HG03571 (cell line): ENCODE measurements at regions not wholly inside any gene's neighbourhood (a gene's known extent, or its start where the extent isn't known, plus 50 kb on each side); places are given as distances from the start of the nearest gene placed in this dataset.
"Not testable (repeated sequence)": the region's sequence is repeated elsewhere in the genome, so short reads cannot be mapped to it uniquely, and the experiment has no call there.

Experiments used
- ATAC-seq: cut with Tn5 transposase; IDR thresholded peaks from one replicate; pipeline ENCODE4 v1.9.1; 2021; ENCODE audit not compliant: unreplicated experiment

DNA sequence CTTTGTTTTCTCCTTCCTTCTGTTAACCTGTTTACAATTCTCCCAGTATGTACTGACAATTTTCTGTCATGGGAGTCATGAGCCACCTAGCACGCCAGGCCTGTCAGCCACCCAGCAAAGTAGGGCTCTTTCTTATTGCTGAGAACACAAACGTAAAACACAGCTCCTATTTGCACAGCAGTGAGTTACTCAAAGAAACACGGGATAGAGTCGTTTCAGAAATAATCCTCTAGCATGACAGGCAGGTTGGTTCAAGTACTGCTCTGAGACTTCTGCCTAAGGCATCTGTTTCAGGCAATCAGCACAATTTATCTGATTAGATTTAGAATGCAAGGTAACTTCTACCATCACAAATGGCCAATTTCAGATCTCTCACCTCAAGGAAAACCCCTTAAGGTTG, 88.8 kb downstream of the CD24 start:
- ATAC-seq, result no peak

DNA sequence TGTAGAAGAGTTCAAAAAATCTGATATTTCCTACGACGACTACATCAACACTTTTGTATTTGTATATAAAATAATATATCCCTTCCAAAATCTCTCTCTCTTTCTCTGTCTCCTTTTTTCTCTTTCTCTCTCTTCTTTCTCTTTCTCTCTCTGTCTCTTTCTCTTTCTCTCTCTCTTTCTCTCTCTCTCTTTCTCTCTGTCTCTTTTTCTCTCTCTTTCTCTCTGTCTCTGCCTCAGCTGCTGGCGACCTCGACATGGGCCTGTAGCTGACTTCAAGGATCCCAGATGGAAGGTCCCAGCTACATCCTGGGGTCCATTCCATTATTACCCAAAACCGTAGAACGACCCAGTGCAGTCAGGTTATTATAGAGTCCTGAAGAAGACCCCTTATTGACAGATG, 90.0 kb downstream of the CD24 start:
- ATAC-seq, result no peak

DNA sequence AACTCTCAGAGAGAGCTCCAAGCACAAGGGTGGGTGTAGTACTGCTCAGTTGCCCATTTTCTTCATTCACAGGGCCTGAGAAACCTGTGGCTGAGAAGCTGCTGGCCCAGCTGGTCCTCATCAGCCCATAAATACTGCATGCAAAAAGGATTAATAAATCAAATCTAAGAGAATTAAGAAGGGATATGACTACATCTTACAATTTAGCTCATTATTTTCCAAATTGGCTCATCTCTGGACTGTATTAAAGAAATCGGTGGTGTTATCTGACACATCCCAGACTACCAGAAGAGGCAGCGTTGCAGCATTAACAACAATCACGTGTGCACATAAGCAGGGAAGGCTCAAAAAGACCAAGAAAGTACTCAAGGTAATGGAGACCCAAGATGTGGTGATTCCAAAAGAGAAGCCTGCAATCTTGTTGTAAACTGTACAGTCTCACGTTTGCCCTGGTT, 90.7 kb downstream of the CD24 start:
- no peak for ATAC-seq

DNA sequence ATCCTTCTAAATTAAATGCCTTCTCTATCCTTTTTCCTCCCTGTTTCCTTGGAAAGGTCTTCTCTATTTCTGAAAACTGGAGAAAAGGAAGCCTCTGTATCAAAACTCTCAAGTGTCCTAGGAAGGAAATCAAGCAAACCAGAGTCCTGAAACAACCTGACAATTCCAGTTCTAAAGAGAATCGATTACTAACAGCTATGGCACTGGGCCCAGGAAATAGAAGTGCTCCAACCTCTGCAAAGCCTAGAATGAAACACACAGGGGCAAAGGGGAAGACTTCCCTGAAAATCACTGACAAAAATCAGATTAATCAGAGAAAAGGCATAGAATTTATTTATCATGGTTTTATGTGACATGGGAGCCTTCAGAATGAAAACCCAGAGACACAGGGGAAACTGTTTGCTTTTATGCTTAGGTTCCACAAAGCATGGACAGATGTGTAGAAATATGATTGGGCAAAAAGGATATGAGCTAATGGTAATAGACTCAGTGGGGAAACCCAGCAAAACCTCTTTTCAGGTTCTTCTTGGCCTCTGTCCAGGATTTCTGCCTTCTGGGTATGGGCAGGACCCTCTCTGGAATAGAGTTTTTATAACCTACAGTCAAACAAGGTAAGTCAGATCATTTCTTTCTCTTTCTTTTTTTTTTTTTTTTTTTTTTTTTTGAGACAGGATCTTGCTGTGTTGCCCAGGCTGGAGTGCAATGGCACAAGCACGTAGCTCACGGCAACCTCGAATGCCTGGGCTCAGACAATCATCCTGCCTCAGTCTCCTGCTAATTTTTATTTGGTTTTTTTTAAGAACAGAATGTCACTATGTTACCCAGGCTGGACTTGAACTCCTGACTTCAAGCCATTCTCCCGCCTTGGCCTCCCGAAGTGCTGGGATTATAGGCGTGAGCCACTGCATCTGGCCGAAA, 91.7 kb downstream of the CD24 start:
- no peak for ATAC-seq

DNA sequence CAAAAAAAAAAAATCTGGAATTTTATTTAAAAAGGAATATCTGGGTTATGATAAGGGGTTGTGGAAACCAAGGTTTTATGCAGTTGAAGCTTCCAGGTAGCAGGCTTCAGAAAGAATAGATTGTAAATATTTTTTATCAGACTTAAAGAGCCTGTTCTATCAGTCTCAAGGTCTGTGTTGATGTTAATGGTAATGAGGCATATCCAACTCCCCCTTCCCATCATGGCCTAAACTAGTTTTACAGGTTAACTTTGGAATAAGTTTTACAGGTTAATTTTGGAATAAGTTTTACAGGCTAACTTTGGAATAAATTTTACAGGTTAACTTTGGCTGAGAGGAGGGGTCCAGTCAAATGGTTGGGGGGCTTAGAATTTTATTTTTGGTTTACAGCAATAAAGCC, 92.4 kb downstream of the CD24 start:
- ATAC-seq, result no peak

DNA sequence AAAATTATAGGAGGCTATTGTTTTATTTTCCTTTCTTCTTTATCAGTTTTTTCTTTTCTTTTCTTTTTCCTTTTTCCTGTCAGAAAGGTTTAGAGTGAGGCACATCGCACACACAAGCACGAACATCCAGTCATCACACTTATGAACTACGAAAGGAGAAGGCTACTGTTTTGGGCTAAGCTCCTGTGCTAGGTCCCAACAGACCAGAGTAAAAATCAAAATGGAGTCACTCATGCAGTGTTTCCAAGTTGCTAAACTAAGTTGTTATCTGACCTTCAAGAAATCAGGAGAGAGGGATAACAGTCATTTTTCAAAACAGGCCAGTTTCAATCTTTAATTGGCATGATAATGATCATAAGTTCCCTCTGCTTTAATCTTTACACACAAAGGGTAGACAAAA, 93.6 kb downstream of the CD24 start:
- ATAC-seq, result no peak

DNA sequence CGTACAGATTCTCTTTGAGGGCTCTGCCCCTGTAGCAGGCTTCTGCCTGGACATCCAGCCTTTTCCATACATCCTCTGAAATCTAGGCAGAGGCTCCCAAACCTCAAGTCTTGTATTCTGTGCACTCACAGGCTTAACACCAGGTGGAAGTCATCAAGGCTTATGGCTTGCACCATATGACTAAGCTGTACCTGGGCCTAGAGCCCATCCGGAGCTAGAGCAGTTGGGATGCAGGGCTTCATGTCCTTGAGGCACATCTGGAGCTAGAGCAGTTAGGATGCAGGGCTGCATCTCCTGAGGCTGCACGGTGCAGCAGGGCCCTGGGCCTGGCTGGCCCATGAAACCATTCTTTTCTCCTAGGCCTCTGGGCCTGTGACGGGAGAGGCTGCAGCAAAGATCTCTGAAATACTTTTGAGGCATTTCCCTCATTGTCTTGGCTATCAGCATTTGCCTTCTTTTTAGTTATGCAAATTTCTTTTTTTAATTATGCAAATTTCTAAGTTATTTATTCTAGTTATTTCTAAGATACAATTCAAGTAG, 98.7 kb downstream of the CD24 start:
- ATAC-seq, result no peak

GRCh38 chr6:106874481-106874880, 100.0 kb downstream of the CD24 start:
- ATAC-seq, result no peak

- no peak for ATAC-seq
Observed at GRCh38 chr6:106872049-106872448, 102.5 kb downstream of the CD24 start.

DNA sequence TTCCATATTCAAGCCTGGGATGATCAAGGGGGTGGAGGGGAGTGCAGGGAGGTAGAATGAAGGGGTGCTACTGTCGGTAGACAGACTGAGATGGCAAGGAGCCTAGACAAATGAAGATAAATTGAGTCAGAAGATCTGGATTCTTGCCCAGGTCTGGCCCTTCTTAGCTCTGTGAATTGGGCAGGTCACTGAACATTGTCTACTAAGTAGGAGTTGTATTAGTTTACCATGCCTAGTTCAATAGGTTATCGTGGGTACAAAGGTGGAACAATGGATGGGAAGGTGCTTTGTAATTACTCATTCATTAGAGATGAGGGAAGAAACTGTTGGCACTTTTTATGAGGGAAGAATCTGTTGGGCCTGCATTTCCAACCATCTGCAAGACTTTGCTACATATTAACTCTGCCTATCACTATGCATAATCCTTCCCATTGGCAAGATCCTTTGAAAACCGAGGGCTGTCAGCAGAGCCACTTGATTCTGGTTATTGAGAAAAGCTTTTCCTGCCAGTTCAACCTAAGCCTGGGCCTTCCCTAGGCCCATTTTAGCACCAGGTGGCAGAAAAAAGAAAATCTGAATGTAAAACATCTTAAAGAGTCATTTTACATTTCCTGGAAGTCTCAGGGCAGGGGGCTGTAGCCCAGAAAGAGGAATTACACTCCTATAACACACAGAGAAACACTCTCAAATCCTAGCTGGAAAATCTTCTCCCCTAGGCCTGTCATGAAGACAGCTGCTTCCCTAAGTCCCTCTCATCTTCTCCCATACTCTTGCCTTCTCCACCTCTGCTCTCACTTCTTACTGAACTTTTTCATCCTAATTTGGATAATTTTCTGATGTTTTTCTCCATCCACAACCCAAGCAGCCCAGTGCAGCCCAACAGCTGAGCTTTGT, 103.5 kb downstream of the CD24 start:
- no peak for ATAC-seq

DNA sequence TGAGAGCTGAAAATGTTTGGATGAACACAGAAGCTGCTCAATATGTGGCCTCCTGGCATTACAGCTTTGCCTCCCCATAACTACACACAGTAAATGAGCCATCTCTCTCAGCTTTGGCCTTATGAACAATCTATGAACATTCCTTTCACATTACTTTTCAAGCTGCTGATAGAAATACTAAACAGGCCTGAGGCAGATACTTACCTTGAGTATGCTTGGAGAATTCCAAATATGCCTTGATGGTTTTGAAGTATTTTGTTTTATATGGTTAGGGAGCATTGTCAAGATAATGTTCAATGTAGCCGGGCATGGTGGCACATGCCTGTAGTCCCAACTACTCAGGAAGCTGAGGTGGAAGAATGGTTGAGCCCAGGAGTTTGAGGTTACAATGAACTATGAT, 104.5 kb downstream of the CD24 start:
- ATAC-seq, result no peak

GRCh38 chr6:106869203-106869602, 105.3 kb downstream of the CD24 start:
- ATAC-seq, result no peak

DNA sequence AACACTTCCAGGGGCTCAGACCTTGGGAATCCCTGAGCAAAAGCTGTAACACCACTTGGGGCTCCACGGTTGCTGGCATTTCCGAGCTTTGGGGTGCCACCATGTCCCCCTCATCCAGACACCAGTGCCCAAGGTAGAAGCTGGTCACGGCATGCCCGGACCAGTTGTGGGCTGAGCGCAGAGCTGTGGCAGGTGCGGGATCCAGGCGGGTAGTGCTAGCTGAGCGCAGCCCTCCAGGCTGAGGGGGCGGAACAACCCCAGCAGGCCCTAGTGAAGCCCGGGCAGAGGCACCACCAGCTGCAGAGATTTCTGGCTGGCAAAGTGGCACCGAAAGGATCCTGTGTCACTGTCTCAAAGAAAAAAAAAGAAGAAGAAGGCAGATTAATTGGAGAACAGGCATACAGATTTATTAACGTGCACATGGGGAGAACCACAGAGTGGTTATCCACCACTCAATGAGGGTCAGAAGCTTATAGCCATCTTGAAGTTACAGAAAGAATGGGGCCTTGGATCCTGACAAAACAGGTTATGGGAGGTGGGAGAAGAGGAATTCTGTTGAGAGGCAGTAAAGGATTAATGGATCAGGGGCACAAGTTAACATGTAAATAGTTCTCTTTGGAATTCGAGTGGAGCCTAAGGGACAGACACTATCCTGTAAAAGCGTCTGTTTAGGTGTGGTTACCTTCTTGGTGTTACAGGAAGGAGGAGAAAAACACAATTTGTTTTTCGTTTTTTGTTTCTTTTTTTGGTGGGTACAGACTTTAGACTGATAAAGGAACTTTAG, 107.5 kb downstream of the CD24 start:
- no peak for ATAC-seq

- ATAC-seq, result no peak
Observed at GRCh38 chr6:106862858-106863257, 111.7 kb downstream of the CD24 start.

DNA sequence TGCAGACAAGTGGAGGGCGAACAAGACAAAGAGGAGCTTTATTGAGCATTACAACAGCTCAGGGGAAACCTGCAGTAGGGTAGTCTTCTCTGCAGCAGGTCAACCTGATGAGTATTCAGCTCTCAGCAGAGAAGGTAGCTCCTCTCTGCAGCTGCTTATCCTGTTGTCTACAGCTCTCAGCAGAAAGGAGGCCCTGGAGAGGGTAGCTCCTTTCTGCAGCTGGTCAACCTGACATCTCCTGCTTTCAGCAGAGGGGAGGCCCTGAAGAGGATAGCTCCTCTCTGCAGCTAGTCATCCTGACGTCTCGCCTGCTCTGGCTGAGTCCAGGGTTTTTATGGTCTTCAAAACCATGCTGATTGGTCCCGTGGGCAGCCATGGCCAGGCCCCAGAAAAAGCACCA, 113.6 kb downstream of the CD24 start:
- no peak for ATAC-seq

DNA sequence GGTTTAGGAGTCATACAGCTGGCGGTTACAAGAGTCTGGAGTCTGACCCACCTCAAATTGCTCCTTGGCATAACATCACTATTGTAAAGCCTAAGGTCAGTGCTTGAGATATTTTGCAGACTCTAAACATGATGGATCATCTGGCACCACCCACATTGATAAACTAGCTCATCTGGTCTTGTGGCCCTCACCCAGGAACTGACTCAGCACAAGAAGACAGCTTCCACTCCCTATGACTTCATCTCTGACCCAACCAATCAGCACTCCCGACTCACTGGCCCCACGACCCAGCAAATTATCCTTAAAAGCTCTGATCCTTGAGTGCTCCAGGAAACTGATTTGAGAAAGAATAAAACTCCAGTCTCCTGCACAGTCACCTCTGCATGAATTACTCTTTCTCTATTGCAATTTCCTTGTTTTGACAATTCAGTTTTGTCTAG, 115.9 kb downstream of the CD24 start:
- no peak for ATAC-seq

DNA sequence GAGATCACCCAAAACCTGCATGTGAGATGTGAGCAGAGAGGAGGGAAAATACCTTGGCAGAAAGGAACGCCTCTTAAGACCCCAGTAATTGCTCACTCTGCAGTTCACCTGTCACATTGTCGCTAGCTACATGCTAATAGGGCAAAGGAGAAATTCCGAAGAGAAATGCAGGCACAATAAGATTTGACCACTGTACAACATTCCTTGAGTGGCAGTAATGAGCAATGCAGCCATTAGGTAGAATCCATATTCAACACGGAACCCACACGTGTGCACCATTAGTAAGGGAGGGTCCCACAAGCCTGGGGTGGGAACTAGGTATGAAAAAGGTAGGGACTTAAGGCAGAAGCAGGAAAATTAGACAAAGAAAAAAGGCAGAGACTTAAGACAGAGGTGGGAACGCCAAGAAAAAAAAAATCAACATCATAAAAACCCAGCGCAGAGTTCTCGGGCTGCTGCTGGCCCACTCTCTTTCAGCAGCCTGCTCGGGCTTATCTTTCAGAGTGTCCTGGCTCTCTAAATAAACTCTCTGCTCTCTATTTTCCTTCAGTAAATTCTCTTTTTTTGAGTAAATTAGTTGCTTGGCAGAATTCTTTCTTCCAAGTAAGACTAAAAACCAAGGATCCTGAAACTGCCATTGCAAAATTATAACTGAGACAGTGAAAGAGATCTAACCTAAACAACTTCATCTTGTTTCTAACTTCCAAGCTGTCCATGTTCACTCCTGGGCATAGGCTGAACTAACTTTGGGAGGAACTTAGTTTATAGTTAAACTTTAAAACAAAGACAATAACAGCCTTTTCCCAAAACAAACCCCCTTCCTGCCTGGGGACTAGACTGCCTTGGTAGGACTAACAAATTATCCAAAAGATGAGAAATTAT, 116.5 kb downstream of the CD24 start:
- no peak for ATAC-seq

GRCh38 chr6:106857310-106857709, 117.2 kb downstream of the CD24 start:
- ATAC-seq, result not testable (repeated sequence)

DNA sequence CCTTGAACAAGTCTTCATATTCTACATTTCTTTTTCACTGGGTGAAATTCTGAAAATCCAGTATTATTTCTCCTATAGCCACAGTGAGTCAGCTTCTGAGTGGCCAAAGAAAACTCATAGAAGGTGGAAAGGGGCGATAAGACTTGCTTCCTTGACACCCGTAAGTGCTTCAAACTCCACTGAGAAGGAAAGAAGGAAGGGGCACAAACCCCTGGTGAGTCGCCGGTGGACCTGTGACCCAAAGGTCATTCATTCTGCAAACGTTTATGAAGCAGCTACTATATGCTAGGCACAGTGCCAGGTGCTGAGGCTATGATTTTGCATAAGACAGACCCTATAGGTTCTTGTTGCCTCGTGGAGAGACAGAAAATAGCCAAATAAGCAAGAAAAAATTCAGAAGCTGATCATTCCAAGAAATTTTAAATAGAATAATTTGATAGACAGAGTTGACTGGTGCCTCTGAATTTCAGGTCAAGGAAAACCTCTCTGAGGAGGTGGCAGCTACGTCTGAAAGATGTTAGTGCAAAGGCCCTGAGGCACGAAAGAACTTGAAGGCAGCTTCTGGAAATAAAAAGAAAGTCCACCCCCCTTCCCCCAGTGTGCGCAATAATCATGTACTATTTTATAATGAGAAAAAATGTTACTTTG, 118.2 kb downstream of the CD24 start:
- ATAC-seq, result no peak
